ENCODE measurements at regions not wholly inside any gene's neighbourhood (a gene's known extent, or its start where the extent isn't known, plus 50 kb on each side); places are given as distances from the start of the nearest gene placed in this dataset.

GRCh38 chr20:56730003-56730402 lies 100.9 kb downstream of the TFAP2C start:
- Histone ChIP-seq H2BK120ac (ENCODE audit: low read depth, low read length) (no peak overlapping the region), H4K5ac (ENCODE audit: low read length) (no peak overlapping the region), H3K4ac (ENCODE audit: low read depth, low read length) (no peak overlapping the region), H2AK5ac (ENCODE audit: low read length) (no peak overlapping the region), H3K27ac (ENCODE audit: low read depth, low read length) (no peak overlapping the region), H3K4me2 (ENCODE audit: low read length) (no peak overlapping the region), H3K4me3 (ENCODE audit: low read length) (no peak overlapping the region), H3K56ac (ENCODE audit: low read length) (no peak overlapping the region), H3K9ac (ENCODE audit: low read length) (no peak overlapping the region), H3K4me1 (ENCODE audit: control insufficient read depth, low read depth, low read length) (peaks cover 4% of the 10 kb centered on the region), H2BK5ac (ENCODE audit: low read length) (no peak overlapping the region), H3K79me1 (ENCODE audit: low read length) (no peaks in the 10 kb centered on the region), H3K36me3 (ENCODE audit: control insufficient read depth, insufficient read depth, low read length) (no peaks in the 10 kb centered on the region), H3K23ac (ENCODE audit: low read length) (no peak overlapping the region), H3K79me2 (ENCODE audit: control insufficient read depth, insufficient read depth, low read length) (no peaks in the 10 kb centered on the region), H3K18ac (ENCODE audit: low read length) (no peak overlapping the region), H4K8ac (ENCODE audit: low read depth, low read length) (no peak overlapping the region), H2BK15ac (replicated peaks; ENCODE audit: low read depth) (no peak overlapping the region), H3K27me3 (ENCODE audit: insufficient read depth, low read length, poor library complexity) (no peaks in the 10 kb centered on the region)
- no CpG with 5 or more reads among the region's 8 CpGs for WGBS (ENCODE audit: extremely low coverage, insufficient coverage, low lambda C conversion rate)
- no peak for DNase-seq

DNA sequence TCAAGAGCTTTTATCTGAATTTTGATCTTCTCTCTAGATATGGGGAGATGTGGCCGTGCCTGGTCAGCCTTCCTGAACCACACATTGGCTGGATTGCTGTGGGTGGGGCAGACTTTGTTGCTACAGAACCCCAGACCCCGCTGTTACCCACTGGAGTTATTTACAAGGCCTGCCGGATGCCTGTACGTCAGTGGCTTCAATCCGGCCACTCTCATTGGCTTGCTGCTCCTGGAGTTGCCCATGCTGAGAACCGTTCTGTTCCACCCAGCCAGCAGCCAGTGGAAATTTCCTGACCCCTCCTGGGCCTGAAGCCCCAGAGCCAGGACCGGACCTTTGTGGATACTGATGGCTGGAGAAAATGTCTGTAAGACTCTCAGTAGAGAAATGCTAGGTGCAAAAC lies 101.9 kb downstream of the TFAP2C start:
- no peak overlapping the region for H2BK15ac ChIP-seq (replicated peaks; ENCODE audit: low read depth)
- H2BK120ac ChIP-seq (ENCODE audit: low read depth, low read length): no peak overlapping the region
- no peak for DNase-seq
- H3K4me2 ChIP-seq (ENCODE audit: low read length): no peak overlapping the region
- H3K79me2 ChIP-seq (ENCODE audit: control insufficient read depth, insufficient read depth, low read length): no peaks in the 10 kb centered on the region
- H3K56ac ChIP-seq (ENCODE audit: low read length): no peak overlapping the region
- H3K23ac ChIP-seq (ENCODE audit: low read length): no peak overlapping the region
- no peaks in the 10 kb centered on the region for H3K79me1 ChIP-seq (ENCODE audit: low read length)
- WGBS (ENCODE audit: extremely low coverage, insufficient coverage, low lambda C conversion rate): no CpG with 5 or more reads among the region's 7 CpGs
- H3K4ac ChIP-seq (ENCODE audit: low read depth, low read length): no peak overlapping the region
- no peak overlapping the region for H4K8ac ChIP-seq (ENCODE audit: low read depth, low read length)
- H3K27ac ChIP-seq (ENCODE audit: low read depth, low read length): no peak overlapping the region
- no peak overlapping the region for H3K4me3 ChIP-seq (ENCODE audit: low read length)
- no peak overlapping the region for H3K18ac ChIP-seq (ENCODE audit: low read length)
- H3K9ac ChIP-seq (ENCODE audit: low read length): no peak overlapping the region
- no peak overlapping the region for H2BK5ac ChIP-seq (ENCODE audit: low read length)
- no peak overlapping the region for H2AK5ac ChIP-seq (ENCODE audit: low read length)
- no peaks in the 10 kb centered on the region for H3K36me3 ChIP-seq (ENCODE audit: control insufficient read depth, insufficient read depth, low read length)
- no peak overlapping the region for H4K5ac ChIP-seq (ENCODE audit: low read length)
- no peaks in the 10 kb centered on the region for H3K27me3 ChIP-seq (ENCODE audit: insufficient read depth, low read length, poor library complexity)
- H3K4me1 ChIP-seq (ENCODE audit: control insufficient read depth, low read depth, low read length): peaks cover 10% of the 10 kb centered on the region

DNA sequence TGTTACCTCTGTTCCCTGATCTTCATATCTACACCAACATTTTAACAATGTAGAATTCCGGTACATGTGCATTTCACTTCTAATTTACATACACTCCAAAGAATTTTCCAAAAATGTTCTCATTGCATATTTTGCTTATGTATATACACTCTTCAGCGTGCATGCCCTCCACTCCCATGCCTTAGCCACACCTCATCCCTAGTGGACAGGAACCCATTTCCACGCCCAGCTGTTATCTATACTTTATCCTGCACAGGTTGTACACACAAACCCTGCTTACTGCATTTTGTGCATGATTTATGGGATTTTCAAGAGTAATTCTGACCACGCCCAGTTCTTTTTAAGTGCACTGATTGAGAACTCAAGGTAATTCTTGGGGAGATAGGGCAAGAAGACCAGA lies 102.4 kb downstream of the TFAP2C start:
- Histone ChIP-seq H3K4me2 (ENCODE audit: low read length) (no peak overlapping the region), H3K23ac (ENCODE audit: low read length) (no peak overlapping the region), H4K5ac (ENCODE audit: low read length) (no peak overlapping the region), H3K9ac (ENCODE audit: low read length) (no peak overlapping the region), H3K79me1 (ENCODE audit: low read length) (no peaks in the 10 kb centered on the region), H2AK5ac (ENCODE audit: low read length) (no peak overlapping the region), H3K18ac (ENCODE audit: low read length) (no peak overlapping the region), H2BK15ac (replicated peaks; ENCODE audit: low read depth) (no peak overlapping the region), H3K27ac (ENCODE audit: low read depth, low read length) (no peak overlapping the region), H4K8ac (ENCODE audit: low read depth, low read length) (no peak overlapping the region), H3K4me3 (ENCODE audit: low read length) (no peak overlapping the region), H3K79me2 (ENCODE audit: control insufficient read depth, insufficient read depth, low read length) (no peaks in the 10 kb centered on the region), H3K36me3 (ENCODE audit: control insufficient read depth, insufficient read depth, low read length) (no peaks in the 10 kb centered on the region), H3K4me1 (ENCODE audit: control insufficient read depth, low read depth, low read length) (peaks cover 10% of the 10 kb centered on the region), H3K27me3 (ENCODE audit: insufficient read depth, low read length, poor library complexity) (no peaks in the 10 kb centered on the region), H2BK5ac (ENCODE audit: low read length) (no peak overlapping the region), H2BK120ac (ENCODE audit: low read depth, low read length) (peak overlapping the region; percentile 7), H3K4ac (ENCODE audit: low read depth, low read length) (no peak overlapping the region), H3K56ac (ENCODE audit: low read length) (no peak overlapping the region)
- WGBS (ENCODE audit: extremely low coverage, insufficient coverage, low lambda C conversion rate): no CpG with 5 or more reads among the region's 4 CpGs
- DNase-seq: no peak

DNA sequence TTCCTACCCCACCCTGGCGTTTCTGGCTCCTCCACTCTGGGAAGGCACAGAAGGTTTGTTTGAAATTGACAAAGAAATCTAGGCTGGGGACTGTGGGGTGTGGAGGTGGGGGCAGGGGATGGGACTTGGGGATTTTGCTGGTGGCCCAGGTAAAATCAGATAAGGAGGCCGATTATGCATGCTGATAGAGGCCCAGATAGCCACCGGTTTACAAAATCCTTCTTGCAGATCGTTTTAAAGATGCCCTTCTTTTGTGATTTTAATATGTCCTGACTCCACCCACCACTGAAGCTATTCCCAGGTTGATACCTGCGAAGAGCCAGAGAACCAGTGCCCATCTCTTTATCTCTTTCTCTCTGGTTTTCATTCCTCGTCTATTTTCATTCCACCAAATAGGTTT lies 104.9 kb downstream of the TFAP2C start:
- DNase-seq: peak; percentile 75

GRCh38 chr20:56735084-56735642 lies 106.1 kb downstream of the TFAP2C start:
- peak overlapping the region; percentile 48 for H3K4ac ChIP-seq (ENCODE audit: low read depth, low read length)
- no peak overlapping the region for H4K8ac ChIP-seq (ENCODE audit: low read depth, low read length)
- no peak overlapping the region for H4K5ac ChIP-seq (ENCODE audit: low read length)
- peak overlapping the region; percentile 5 for H3K4me2 ChIP-seq (ENCODE audit: low read length)
- H3K27ac ChIP-seq (ENCODE audit: low read depth, low read length): no peak overlapping the region
- WGBS (ENCODE audit: extremely low coverage, insufficient coverage, low lambda C conversion rate): no CpG with 5 or more reads among the region's 15 CpGs
- H3K18ac ChIP-seq (ENCODE audit: low read length): peak overlapping the region; percentile 33
- H3K9ac ChIP-seq (ENCODE audit: low read length): peak overlapping the region; percentile 32
- no peak overlapping the region for H2BK15ac ChIP-seq (replicated peaks; ENCODE audit: low read depth)
- no peak overlapping the region for H3K4me3 ChIP-seq (ENCODE audit: low read length)
- H3K4me1 ChIP-seq (ENCODE audit: control insufficient read depth, low read depth, low read length): peaks cover 12% of the 10 kb centered on the region
- DNase-seq: no peak
- no peak overlapping the region for H2AK5ac ChIP-seq (ENCODE audit: low read length)
- H3K23ac ChIP-seq (ENCODE audit: low read length): peak overlapping the region; percentile 29
- H3K27me3 ChIP-seq (ENCODE audit: insufficient read depth, low read length, poor library complexity): no peaks in the 10 kb centered on the region
- no peaks in the 10 kb centered on the region for H3K36me3 ChIP-seq (ENCODE audit: control insufficient read depth, insufficient read depth, low read length)
- peak overlapping the region; percentile 9 for H2BK5ac ChIP-seq (ENCODE audit: low read length)
- H2BK120ac ChIP-seq (ENCODE audit: low read depth, low read length): no peak overlapping the region
- H3K79me2 ChIP-seq (ENCODE audit: control insufficient read depth, insufficient read depth, low read length): no peaks in the 10 kb centered on the region
- H3K56ac ChIP-seq (ENCODE audit: low read length): peak overlapping the region; percentile 79
- no peaks in the 10 kb centered on the region for H3K79me1 ChIP-seq (ENCODE audit: low read length)

More for the DNA sequence above, 104.9 kb downstream of the TFAP2C start:
- Histone ChIP-seq H2BK15ac (replicated peaks; ENCODE audit: low read depth) (no peak overlapping the region), H3K79me1 (ENCODE audit: low read length) (no peaks in the 10 kb centered on the region), H3K4me2 (ENCODE audit: low read length) (no peak overlapping the region), H3K23ac (ENCODE audit: low read length) (no peak overlapping the region), H2BK120ac (ENCODE audit: low read depth, low read length) (no peak overlapping the region), H3K4ac (ENCODE audit: low read depth, low read length) (no peak overlapping the region), H3K79me2 (ENCODE audit: control insufficient read depth, insufficient read depth, low read length) (no peaks in the 10 kb centered on the region), H4K5ac (ENCODE audit: low read length) (no peak overlapping the region), H3K36me3 (ENCODE audit: control insufficient read depth, insufficient read depth, low read length) (no peaks in the 10 kb centered on the region), H3K27me3 (ENCODE audit: insufficient read depth, low read length, poor library complexity) (no peaks in the 10 kb centered on the region), H3K27ac (ENCODE audit: low read depth, low read length) (no peak overlapping the region), H2AK5ac (ENCODE audit: low read length) (no peak overlapping the region), H3K56ac (ENCODE audit: low read length) (no peak overlapping the region), H4K8ac (ENCODE audit: low read depth, low read length) (no peak overlapping the region), H3K4me3 (ENCODE audit: low read length) (no peak overlapping the region), H2BK5ac (ENCODE audit: low read length) (no peak overlapping the region), H3K4me1 (ENCODE audit: control insufficient read depth, low read depth, low read length) (peaks cover 12% of the 10 kb centered on the region), H3K9ac (ENCODE audit: low read length) (no peak overlapping the region), H3K18ac (ENCODE audit: low read length) (no peak overlapping the region)
- WGBS (ENCODE audit: extremely low coverage, insufficient coverage, low lambda C conversion rate): no CpG with 5 or more reads among the region's 6 CpGs

- Histone ChIP-seq H3K4me1 (ENCODE audit: control insufficient read depth, low read depth, low read length) (peaks cover 12% of the 10 kb centered on the region), H3K36me3 (ENCODE audit: control insufficient read depth, insufficient read depth, low read length) (no peaks in the 10 kb centered on the region), H3K18ac (ENCODE audit: low read length) (no peak overlapping the region), H3K27me3 (ENCODE audit: insufficient read depth, low read length, poor library complexity) (no peaks in the 10 kb centered on the region), H3K23ac (ENCODE audit: low read length) (no peak overlapping the region), H4K8ac (ENCODE audit: low read depth, low read length) (no peak overlapping the region), H3K4me3 (ENCODE audit: low read length) (no peak overlapping the region), H3K27ac (ENCODE audit: low read depth, low read length) (no peak overlapping the region), H3K4me2 (ENCODE audit: low read length) (no peak overlapping the region), H2BK5ac (ENCODE audit: low read length) (no peak overlapping the region), H2BK15ac (replicated peaks; ENCODE audit: low read depth) (no peak overlapping the region), H3K79me2 (ENCODE audit: control insufficient read depth, insufficient read depth, low read length) (no peaks in the 10 kb centered on the region), H3K56ac (ENCODE audit: low read length) (peak overlapping the region; percentile 45), H2AK5ac (ENCODE audit: low read length) (no peak overlapping the region), H4K5ac (ENCODE audit: low read length) (no peak overlapping the region), H3K9ac (ENCODE audit: low read length) (no peak overlapping the region), H3K4ac (ENCODE audit: low read depth, low read length) (no peak overlapping the region), H2BK120ac (ENCODE audit: low read depth, low read length) (no peak overlapping the region), H3K79me1 (ENCODE audit: low read length) (no peaks in the 10 kb centered on the region)
- peak; percentile 94 for DNase-seq
- WGBS (ENCODE audit: extremely low coverage, insufficient coverage, low lambda C conversion rate): no CpG with 5 or more reads among the region's 10 CpGs
These were observed 107.3 kb downstream of the TFAP2C start for GRCh38 chr20:56736285-56736857.
